GM18505 (cell line): ENCODE measurements at regions not wholly inside any gene's neighbourhood (a gene's known extent, or its start where the extent isn't known, plus 50 kb on each side); places are given as distances from the start of the nearest gene placed in this dataset.

Source experiments
- ATAC-seq: cut with Tn5 transposase; IDR thresholded peaks from one replicate; pipeline ENCODE4 v1.9.1; 2021; ENCODE audit not compliant: unreplicated experiment
- POLR2A ChIP-seq: IDR thresholded peaks from 4 replicates; pipeline ENCODE4 v1.6.1; 2011; ENCODE audit warnings: borderline replicate concordance; ENCODE audit not compliant: insufficient read depth, insufficient read length; ENCODE audit errors: extremely low read depth

DNA sequence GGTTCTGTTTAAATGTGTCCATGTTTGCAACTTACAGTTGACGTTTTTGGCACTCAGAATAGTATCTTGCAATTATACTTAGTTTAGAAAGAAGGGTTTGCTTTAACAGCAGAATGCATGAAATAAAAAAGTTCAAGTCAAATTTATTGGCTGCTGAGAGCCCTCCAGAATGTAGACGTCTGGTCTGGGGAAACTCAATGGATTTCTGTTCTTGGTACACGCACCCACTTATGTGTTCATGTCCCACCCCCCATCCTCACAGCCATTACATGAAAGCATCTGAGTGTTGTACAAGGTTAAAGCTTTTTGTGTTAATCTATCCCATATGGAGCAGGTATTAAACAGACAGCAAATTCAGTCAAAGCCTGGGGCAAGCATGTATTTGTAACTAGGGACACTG, 219.5 kb downstream of the SOX11 start:
- ATAC-seq: no peak
- TF ChIP-seq POLR2A: no peak

DNA sequence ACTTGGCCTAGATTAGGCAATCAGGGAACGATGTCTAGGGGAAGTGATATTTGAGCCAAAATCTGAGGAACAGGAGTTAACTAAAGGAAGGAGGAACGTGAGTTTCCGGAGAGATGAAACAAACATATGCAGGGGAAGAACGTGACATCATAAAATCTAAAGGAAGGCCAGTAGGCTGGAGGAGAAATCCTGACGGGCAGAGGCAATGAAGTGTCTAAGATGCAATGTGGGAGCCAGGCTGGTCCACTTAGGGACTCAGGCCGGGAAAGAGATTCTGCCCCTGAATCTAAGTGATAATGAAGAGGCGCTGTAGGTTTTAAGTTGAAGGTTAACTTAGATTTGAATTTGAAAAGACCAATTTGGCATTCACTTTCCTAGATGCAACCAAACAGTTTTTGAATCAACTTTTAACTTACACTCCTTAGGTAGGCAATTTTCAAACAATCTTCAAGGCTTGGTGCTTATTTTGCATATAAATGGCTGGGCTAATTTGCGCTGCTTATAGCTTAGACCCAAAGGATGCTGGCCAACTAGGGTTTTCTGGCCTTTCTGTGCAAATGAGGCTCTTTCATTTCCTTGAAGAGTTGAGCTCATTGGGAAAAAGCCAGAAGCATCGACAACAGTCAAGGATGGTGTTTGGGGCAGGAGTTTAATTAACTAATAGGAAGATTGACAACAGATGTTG, 221.7 kb downstream of the SOX11 start:
- TF ChIP-seq POLR2A: no peak

DNA sequence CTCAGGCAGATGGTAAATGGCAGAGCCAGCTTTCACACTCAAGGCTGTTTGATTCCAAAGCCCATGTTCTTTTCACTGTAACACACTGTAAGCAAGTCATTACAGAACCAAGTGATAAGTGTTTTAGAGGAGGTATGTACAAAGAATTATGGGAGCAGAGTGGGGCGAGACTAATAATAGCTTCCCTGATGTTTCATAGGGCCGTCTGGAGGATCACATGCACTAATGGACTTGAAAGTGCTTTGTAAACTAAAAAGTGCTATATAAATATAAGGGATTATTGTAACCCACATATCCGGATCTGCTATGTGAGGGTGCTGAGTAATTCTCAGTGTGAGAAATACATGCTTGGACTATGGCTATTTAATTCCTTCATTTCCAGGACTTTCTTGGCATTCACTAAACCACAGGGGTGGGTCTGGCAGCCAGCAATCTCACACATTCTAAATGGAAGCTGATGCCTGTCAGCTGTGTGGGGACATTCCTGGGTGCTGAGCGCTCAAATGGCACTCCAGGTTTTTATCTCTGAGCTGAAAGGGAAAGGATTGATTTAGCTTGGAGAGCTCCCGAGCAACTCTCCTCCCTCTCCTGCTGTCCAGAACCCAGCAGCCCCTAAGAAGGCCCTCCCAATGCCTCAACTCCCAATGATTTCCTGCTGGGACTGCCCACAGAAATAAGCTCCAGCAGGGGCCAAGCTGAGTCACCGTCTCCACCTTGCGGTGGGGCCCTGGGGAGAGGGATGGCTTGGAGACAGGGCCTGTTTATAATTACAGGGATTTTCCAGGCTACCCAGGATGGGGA, 222.8 kb downstream of the SOX11 start:
- no peak for ATAC-seq
- TF ChIP-seq POLR2A: no peak

More for the DNA sequence above, 221.7 kb downstream of the SOX11 start:
- ATAC-seq: no peak

DNA sequence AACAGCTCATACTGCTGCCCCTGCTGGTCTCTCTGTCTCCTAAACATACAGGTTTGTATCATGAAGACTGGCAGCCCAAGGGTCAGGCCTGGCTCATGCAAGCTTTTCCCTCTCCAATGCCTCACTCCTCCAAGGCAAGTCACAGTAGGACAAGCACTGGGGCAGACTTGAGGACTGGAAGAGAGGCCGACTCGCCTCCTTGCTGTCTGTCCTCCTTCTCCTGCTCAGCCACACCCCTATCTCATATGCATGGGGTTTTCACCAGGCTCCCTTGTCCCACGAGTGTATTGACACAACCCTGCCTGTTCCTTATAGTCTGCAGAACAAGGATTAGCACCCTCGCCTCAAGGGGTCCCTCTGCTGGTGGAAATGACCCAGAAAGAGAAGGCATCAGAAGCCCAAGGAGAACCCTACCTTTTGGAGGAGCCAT, 223.7 kb downstream of the SOX11 start:
- ATAC-seq: no peak
- TF ChIP-seq POLR2A: no peak

DNA sequence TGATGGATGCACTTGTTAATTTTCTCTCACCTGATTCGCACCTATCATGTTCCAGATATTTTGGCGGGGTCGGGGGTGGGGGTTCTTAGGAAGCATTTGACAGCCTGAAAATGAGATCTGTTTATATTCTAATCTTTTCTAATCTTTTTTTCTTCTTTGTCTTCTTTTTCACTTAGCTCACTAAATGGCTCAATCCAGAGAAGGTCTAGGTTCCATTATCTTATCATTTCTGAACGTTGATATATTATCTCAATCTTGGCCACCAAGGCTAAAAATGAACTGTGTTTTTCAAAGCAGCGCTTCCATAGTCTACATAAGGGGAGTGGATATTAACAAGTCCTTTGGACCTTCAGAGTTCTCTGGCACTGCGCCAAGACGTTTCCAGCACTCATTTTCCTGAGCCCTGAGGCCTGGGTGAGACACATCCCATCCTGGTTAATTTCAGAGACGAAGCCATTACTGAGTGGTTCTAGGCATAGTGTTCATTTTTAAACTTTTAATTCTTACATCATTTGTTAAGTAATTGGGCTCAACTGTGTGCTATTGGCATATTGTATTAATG, 229.0 kb downstream of the SOX11 start:
- TF ChIP-seq POLR2A: no peak
- no peak for ATAC-seq

DNA sequence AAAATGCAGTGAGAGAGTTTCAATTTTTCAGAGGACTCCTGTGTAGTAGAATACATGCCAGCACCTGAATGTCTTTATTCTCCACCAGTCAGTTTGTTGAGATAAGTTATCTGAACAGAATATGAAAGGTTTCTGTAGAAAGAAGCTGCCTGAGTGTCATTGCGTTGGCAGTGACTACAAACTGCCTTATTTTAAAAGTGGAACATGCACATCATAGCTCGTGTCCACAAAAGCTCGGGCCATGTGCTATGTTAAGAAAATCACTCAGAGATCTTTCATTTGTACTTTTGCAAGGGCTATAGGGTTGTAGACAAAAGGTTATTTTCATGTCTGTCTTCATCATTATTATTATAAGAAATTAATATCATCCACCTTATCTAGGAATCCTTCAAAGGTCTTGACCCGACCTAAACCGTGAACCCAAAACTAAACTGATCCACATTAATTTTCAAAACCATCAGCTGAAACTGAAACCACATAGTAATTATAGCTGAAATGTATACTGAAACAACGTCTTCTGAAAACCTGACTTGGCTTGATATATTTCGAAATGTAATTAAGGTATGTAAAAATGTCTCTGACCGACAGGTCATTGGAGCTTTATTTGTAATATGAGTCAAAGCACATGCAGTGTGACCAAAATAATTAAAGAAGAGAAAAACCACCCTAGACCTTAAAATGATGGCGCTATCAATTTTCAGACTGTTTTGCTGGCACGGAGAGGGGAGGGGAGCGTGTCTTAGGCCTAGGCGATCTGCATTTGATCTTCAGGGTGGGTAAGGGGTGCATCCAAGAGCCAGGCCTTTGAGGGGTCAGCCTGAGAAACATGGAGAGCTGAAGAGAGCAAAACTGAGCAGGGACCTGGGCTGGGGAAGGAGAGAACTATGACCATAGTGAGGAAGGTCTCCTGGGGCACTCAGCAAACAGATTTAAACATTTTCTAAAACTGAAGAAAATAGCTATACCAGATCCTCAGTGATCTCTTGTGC, 232.1 kb downstream of the SOX11 start:
- no peak for ATAC-seq
- TF ChIP-seq POLR2A: no peak

DNA sequence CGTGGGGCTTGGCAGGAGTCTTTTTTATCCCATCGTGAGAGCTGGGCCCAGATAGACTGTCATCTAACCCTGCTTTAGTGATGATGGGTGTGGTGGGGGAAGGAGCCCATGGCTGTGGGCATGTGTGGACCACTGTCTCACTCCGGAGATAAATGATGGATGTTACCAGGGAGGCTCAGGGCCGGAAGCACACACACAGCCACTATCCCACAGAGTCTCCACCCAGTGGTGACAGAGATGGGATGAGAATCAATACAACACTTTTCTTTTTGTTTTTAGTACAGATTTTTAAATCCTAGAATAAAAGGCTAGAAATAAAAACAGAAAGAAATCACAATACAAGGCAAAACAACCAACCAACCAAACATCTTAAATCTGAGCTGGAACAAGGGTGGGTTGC, 233.4 kb downstream of the SOX11 start:
- TF ChIP-seq POLR2A: no peak
- ATAC-seq: no peak

DNA sequence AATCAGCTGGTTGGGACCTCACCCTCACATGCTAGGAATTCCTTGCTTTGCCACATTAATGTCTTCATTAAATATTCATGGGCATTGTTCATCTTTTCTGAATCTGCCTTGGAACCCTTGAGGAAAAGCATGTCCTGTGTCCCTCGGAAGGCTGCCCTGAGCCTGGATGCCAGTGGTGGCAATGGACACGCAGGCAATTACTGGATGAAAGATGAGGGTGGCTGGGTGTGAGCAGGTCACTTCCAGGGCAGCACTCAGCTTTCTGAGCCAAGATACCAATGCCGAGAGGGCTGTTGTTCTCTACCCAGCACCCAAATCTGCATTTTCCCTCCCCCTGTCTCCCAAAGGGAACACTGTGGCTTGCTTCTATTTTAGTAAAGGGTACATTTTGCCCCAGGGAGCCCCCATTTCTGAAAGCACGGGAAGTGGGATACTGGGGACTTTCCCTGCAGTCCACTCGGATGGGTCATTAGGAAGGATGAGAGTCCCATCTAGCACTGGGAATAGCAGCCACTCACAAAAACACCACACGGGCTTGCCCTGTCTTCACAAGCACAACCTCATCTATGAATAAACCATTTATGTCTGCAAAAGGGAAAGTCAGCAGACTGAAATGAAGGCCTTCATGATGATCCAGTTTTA, 234.8 kb downstream of the SOX11 start:
- TF ChIP-seq POLR2A: no peak
- ATAC-seq: no peak

DNA sequence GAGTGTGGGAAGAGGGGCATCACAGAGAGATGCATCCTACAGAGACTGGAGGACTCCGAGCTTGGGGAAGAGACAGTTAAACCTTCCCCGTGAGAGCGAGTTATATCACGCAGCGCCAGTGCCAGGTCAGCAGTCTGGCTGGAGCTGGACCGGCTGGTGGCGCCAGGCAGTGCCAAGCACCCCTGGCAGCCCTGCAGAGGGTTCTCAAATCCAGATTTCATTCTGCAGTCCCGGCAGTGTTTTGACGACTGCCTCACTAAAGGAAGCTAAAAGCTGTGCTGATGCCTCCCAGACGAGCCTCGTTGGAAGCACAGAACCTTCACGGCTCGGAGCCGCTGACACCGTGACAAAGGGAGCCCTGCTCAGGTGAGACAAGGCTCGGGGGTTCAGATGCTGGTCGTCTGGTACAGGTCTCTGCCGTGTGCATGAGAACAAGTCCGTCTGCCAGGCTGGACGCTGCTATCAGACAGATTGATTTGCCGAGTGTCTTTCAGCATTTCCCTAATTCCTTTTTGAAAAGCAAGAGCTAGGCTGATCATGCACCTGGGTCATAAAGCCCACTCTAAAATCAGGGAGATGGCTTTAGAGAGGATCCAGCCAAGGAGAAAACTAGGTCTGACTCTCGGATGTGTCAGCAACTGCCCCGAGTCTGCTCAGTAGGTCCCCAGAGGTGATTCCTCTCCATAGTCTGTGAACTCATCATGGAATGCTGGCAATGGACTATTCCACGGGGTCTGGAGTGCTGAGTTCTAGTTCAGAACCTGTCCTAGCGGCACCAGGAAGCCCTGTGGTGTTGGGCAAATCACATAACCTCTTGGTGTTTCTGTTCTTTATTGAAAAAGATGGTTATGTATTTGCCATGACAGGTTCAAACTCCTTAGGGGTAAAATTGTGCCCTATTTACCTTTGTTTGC, 240.6 kb downstream of the SOX11 start:
- no peak for ATAC-seq
- TF ChIP-seq POLR2A: no peak

DNA sequence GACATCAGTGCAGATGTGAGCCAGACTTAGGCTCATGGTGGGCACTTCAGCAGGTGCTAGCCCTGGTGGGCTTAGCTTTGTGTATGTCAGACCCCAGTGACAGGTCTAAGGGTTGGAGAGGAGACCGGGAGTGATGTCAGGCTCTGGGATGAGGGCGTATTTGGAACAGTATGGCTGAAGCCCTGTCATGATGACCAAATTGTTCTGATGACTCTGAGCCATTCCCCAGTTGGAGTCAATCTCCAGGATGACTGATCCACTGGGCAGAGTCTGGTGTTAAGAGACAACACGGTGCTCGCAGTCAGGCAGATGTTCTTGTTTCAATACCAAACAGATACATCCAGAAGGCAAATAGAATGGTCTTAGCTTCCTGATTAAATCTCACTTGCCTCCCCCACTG, 241.5 kb downstream of the SOX11 start:
- no peak for TF ChIP-seq POLR2A
- ATAC-seq: no peak

DNA sequence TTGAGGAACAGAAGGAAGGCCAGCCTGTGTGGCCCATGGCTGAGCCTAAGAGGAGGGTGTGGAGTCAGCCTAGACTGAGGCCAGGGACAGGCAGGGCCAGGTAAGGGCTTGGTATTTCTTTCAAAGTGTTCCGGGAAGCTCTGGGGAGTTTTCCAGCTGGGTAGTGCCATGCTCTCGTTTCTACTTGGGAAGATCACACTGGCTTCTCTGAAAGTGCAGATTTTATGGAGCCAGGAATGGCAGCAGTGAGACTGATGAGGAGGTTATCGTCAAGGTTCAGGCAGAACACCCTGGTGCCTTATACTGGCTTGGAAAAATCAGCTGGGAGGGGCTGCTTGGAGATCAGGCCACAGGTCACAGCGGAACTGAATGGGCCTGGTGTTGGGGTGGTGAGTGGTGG, 245.1 kb downstream of the SOX11 start:
- no peak for ATAC-seq
- TF ChIP-seq POLR2A: no peak
